ENCODE measurements at regions not wholly inside any gene's neighbourhood (a gene's known extent, or its start where the extent isn't known, plus 50 kb on each side); places are given as distances from the start of the nearest gene placed in this dataset.
A peak's percentile ranks its signal among the peaks of the same experiment; 100 is the strongest.

- no peak overlapping the region for H2AK5ac ChIP-seq (ENCODE audit: low read length, severe bottlenecking)
- peak overlapping the region; percentile 83 for H3K27ac ChIP-seq (ENCODE audit: low read length, poor library complexity, severe bottlenecking)
- H2AFZ ChIP-seq (ENCODE audit: low read depth, low read length), result no peak overlapping the region
- no peaks in the 10 kb centered on the region for H3K36me3 ChIP-seq (ENCODE audit: control insufficient read depth in 1 of 2, insufficient read depth in 2 of 2, low read depth in 1 of 2, low read length in 2 of 2)
- no peaks in the 10 kb centered on the region for H3K27me3 ChIP-seq (ENCODE audit: control insufficient read depth in 1 of 2, insufficient read depth in 1 of 2, low read length in 2 of 2)
- H3K4me2 ChIP-seq (ENCODE audit: low read length, poor library complexity, severe bottlenecking), result no peak overlapping the region
- no peak overlapping the region for H2BK15ac ChIP-seq (ENCODE audit: low read depth, poor library complexity, severe bottlenecking)
- no peak overlapping the region for H2BK12ac ChIP-seq (ENCODE audit: low read length in 2 of 2)
- no peaks in the 10 kb centered on the region for H3K79me1 ChIP-seq (replicated peaks; ENCODE audit: low read length, poor library complexity, severe bottlenecking)
- DNase-seq, result peak; percentile 38
- H3K23ac ChIP-seq (ENCODE audit: low read length in 2 of 2), result no peak overlapping the region
- no peaks in the 10 kb centered on the region for H3K4me1 ChIP-seq (ENCODE audit: control insufficient read depth, insufficient read depth, low read depth, low read length)
- H3K9me3 ChIP-seq (ENCODE audit: control insufficient read depth, low read length), result peaks cover 16% of the 10 kb centered on the region
- no peak overlapping the region for H4K91ac ChIP-seq (ENCODE audit: low read length)
- WGBS, result 27% methylated on average over 2 of the region's 2 CpGs
- no peak overlapping the region for H3K4me3 ChIP-seq (ENCODE audit: insufficient read depth in 1 of 2, low read depth in 1 of 2, low read length in 2 of 2)
- no peak overlapping the region for H3K18ac ChIP-seq (ENCODE audit: low read depth in 1 of 2, low read length in 2 of 2)
- H3K14ac ChIP-seq (ENCODE audit: low read length in 2 of 2), result no peak overlapping the region
- no peak overlapping the region for H4K8ac ChIP-seq (ENCODE audit: low read length)
- no peak overlapping the region for H3K4ac ChIP-seq (ENCODE audit: low read depth in 1 of 2, low read length in 2 of 2)
- peak overlapping the region; percentile 33 for H3K9ac ChIP-seq (ENCODE audit: low read length)
- H2BK5ac ChIP-seq (ENCODE audit: low read depth, low read length, poor library complexity, severe bottlenecking), result no peak overlapping the region
- H2BK120ac ChIP-seq (ENCODE audit: low read depth, low read length), result no peak overlapping the region
Observed at GRCh38 chrX:150035531-150035930, 97.2 kb upstream of the EOLA2 start.

GRCh38 chrX:150036181-150036580 lies 97.9 kb upstream of the EOLA2 start:
- Histone ChIP-seq H4K8ac (ENCODE audit: low read length) (no peak overlapping the region), H4K91ac (ENCODE audit: low read length) (no peak overlapping the region), H3K23ac (ENCODE audit: low read length in 2 of 2) (no peak overlapping the region), H3K9ac (ENCODE audit: low read length) (no peak overlapping the region), H3K4ac (ENCODE audit: low read depth in 1 of 2, low read length in 2 of 2) (peak overlapping the region in 1 of 2 experiments; percentile 67), H3K79me1 (replicated peaks; ENCODE audit: low read length, poor library complexity, severe bottlenecking) (no peaks in the 10 kb centered on the region), H2AFZ (ENCODE audit: low read depth, low read length) (no peak overlapping the region), H2BK120ac (ENCODE audit: low read depth, low read length) (no peak overlapping the region), H2BK15ac (ENCODE audit: low read depth, poor library complexity, severe bottlenecking) (no peak overlapping the region), H3K36me3 (ENCODE audit: control insufficient read depth in 1 of 2, insufficient read depth in 2 of 2, low read depth in 1 of 2, low read length in 2 of 2) (no peaks in the 10 kb centered on the region), H3K18ac (ENCODE audit: low read depth in 1 of 2, low read length in 2 of 2) (no peak overlapping the region), H3K27ac (ENCODE audit: low read length, poor library complexity, severe bottlenecking) (peak overlapping the region; percentile 86), H3K9me3 (ENCODE audit: control insufficient read depth, low read length) (peaks cover 16% of the 10 kb centered on the region), H3K4me2 (ENCODE audit: low read length, poor library complexity, severe bottlenecking) (no peak overlapping the region), H2BK12ac (ENCODE audit: low read length in 2 of 2) (no peak overlapping the region), H3K4me3 (ENCODE audit: insufficient read depth in 1 of 2, low read depth in 1 of 2, low read length in 2 of 2) (no peak overlapping the region), H3K14ac (ENCODE audit: low read length in 2 of 2) (no peak overlapping the region), H3K4me1 (ENCODE audit: control insufficient read depth, insufficient read depth, low read depth, low read length) (no peaks in the 10 kb centered on the region), H2BK5ac (ENCODE audit: low read depth, low read length, poor library complexity, severe bottlenecking) (no peak overlapping the region), H3K27me3 (ENCODE audit: control insufficient read depth in 1 of 2, insufficient read depth in 1 of 2, low read length in 2 of 2) (no peaks in the 10 kb centered on the region), H2AK5ac (ENCODE audit: low read length, severe bottlenecking) (no peak overlapping the region)
- WGBS, result 0% methylated on average over 2 of the region's 2 CpGs
- DNase-seq, result peak; percentile 50

- Histone ChIP-seq H3K27ac (ENCODE audit: low read length, poor library complexity, severe bottlenecking) (peak overlapping the region; percentile 86), H3K9ac (ENCODE audit: low read length) (no peak overlapping the region), H4K91ac (ENCODE audit: low read length) (no peak overlapping the region), H3K27me3 (ENCODE audit: control insufficient read depth in 1 of 2, insufficient read depth in 1 of 2, low read length in 2 of 2) (no peaks in the 10 kb centered on the region), H3K18ac (ENCODE audit: low read depth in 1 of 2, low read length in 2 of 2) (peak overlapping the region in 1 of 2 experiments; percentile 57), H2AK5ac (ENCODE audit: low read length, severe bottlenecking) (no peak overlapping the region), H3K23ac (ENCODE audit: low read length in 2 of 2) (no peak overlapping the region), H4K8ac (ENCODE audit: low read length) (no peak overlapping the region), H3K4me2 (ENCODE audit: low read length, poor library complexity, severe bottlenecking) (no peak overlapping the region), H2BK15ac (ENCODE audit: low read depth, poor library complexity, severe bottlenecking) (no peak overlapping the region), H3K4ac (ENCODE audit: low read depth in 1 of 2, low read length in 2 of 2) (peak overlapping the region in 1 of 2 experiments; percentile 67), H2AFZ (ENCODE audit: low read depth, low read length) (no peak overlapping the region), H2BK120ac (ENCODE audit: low read depth, low read length) (no peak overlapping the region), H3K79me1 (replicated peaks; ENCODE audit: low read length, poor library complexity, severe bottlenecking) (no peaks in the 10 kb centered on the region), H3K36me3 (ENCODE audit: control insufficient read depth in 1 of 2, insufficient read depth in 2 of 2, low read depth in 1 of 2, low read length in 2 of 2) (no peaks in the 10 kb centered on the region), H3K4me3 (ENCODE audit: insufficient read depth in 1 of 2, low read depth in 1 of 2, low read length in 2 of 2) (no peak overlapping the region), H2BK12ac (ENCODE audit: low read length in 2 of 2) (no peak overlapping the region), H3K4me1 (ENCODE audit: control insufficient read depth, insufficient read depth, low read depth, low read length) (no peaks in the 10 kb centered on the region), H3K14ac (ENCODE audit: low read length in 2 of 2) (no peak overlapping the region), H2BK5ac (ENCODE audit: low read depth, low read length, poor library complexity, severe bottlenecking) (no peak overlapping the region), H3K9me3 (ENCODE audit: control insufficient read depth, low read length) (peaks cover 16% of the 10 kb centered on the region)
- no peak for DNase-seq
- 100% methylated on average over 1 of the region's 3 CpGs for WGBS
Observed at GRCh38 chrX:150036641-150037040, 98.3 kb upstream of the EOLA2 start.

- H3K4me3 ChIP-seq (ENCODE audit: insufficient read depth in 1 of 2, low read depth in 1 of 2, low read length in 2 of 2), result no peak overlapping the region
- H2BK12ac ChIP-seq (ENCODE audit: low read length in 2 of 2), result no peak overlapping the region
- H3K27ac ChIP-seq (ENCODE audit: low read length, poor library complexity, severe bottlenecking), result no peak overlapping the region
- H3K4ac ChIP-seq (ENCODE audit: low read depth in 1 of 2, low read length in 2 of 2), result no peak overlapping the region
- no peaks in the 10 kb centered on the region for H3K79me1 ChIP-seq (replicated peaks; ENCODE audit: low read length, poor library complexity, severe bottlenecking)
- H3K14ac ChIP-seq (ENCODE audit: low read length in 2 of 2), result no peak overlapping the region
- no peaks in the 10 kb centered on the region for H3K27me3 ChIP-seq (ENCODE audit: control insufficient read depth in 1 of 2, insufficient read depth in 1 of 2, low read length in 2 of 2)
- no peak overlapping the region for H4K8ac ChIP-seq (ENCODE audit: low read length)
- WGBS, result 6% methylated on average over 2 of the region's 2 CpGs
- no peak overlapping the region for H3K4me2 ChIP-seq (ENCODE audit: low read length, poor library complexity, severe bottlenecking)
- H2BK5ac ChIP-seq (ENCODE audit: low read depth, low read length, poor library complexity, severe bottlenecking), result no peak overlapping the region
- no peak overlapping the region for H2BK120ac ChIP-seq (ENCODE audit: low read depth, low read length)
- no peaks in the 10 kb centered on the region for H3K36me3 ChIP-seq (ENCODE audit: control insufficient read depth in 1 of 2, insufficient read depth in 2 of 2, low read depth in 1 of 2, low read length in 2 of 2)
- no peak for DNase-seq
- H3K9ac ChIP-seq (ENCODE audit: low read length), result no peak overlapping the region
- peaks cover 16% of the 10 kb centered on the region for H3K9me3 ChIP-seq (ENCODE audit: control insufficient read depth, low read length)
- H2AFZ ChIP-seq (ENCODE audit: low read depth, low read length), result no peak overlapping the region
- no peak overlapping the region for H2BK15ac ChIP-seq (ENCODE audit: low read depth, poor library complexity, severe bottlenecking)
- H2AK5ac ChIP-seq (ENCODE audit: low read length, severe bottlenecking), result no peak overlapping the region
- no peaks in the 10 kb centered on the region for H3K4me1 ChIP-seq (ENCODE audit: control insufficient read depth, insufficient read depth, low read depth, low read length)
- no peak overlapping the region for H4K91ac ChIP-seq (ENCODE audit: low read length)
- no peak overlapping the region for H3K18ac ChIP-seq (ENCODE audit: low read depth in 1 of 2, low read length in 2 of 2)
- H3K23ac ChIP-seq (ENCODE audit: low read length in 2 of 2), result no peak overlapping the region
Observed at GRCh38 chrX:150037041-150037440, 98.8 kb upstream of the EOLA2 start.
